Choroid plexus epithelial cell (primary cell): ENCODE measurements at regions not wholly inside any gene's neighbourhood (a gene's known extent, or its start where the extent isn't known, plus 50 kb on each side); places are given as distances from the start of the nearest gene placed in this dataset.
"Not testable (repeated sequence)": the region's sequence is repeated elsewhere in the genome, so short reads cannot be mapped to it uniquely, and the experiment has no call there.

Experiments
- DNase-seq: peaks from one replicate; pipeline ENCODE4 v3.0.0-alpha.2; 2010; ENCODE audit warnings: low read depth
- H3K4me3 ChIP-seq: 2 replicates; pipeline ENCODE4 v1.5.1; 2011; ENCODE audit warnings: low read depth, mild to moderate bottlenecking, control low read depth, low read length, moderate library complexity
- TF ChIP-seq, protein P1 (sequence below): conservative IDR thresholded peaks from 2 replicates; pipeline ENCODE4 v1.5.1; 2011; ENCODE audit warnings: low read depth, mild to moderate bottlenecking, control low read depth, inconsistent platforms, low read length, moderate library complexity

DNA sequence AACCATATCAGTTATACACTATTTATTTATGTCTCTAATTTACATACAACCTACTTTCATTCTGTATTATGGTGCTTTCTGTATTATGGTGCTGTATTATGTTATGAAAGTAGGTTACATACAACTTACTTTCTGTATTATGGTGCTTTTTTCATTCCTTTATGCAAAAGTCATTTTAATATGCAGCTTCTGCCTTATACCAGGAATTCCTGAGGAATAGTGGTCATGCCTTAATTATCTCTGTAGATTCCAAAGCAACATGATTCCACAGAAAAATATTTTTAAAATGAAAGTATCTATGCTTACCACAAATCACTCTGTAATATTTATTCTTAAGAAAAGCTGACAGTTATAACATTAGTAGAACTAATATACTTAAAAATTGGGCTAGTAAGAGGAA lies 922.0 kb upstream of the NRXN1 start:
- peak; percentile 75 for DNase-seq
- TF ChIP-seq, protein P1, sequence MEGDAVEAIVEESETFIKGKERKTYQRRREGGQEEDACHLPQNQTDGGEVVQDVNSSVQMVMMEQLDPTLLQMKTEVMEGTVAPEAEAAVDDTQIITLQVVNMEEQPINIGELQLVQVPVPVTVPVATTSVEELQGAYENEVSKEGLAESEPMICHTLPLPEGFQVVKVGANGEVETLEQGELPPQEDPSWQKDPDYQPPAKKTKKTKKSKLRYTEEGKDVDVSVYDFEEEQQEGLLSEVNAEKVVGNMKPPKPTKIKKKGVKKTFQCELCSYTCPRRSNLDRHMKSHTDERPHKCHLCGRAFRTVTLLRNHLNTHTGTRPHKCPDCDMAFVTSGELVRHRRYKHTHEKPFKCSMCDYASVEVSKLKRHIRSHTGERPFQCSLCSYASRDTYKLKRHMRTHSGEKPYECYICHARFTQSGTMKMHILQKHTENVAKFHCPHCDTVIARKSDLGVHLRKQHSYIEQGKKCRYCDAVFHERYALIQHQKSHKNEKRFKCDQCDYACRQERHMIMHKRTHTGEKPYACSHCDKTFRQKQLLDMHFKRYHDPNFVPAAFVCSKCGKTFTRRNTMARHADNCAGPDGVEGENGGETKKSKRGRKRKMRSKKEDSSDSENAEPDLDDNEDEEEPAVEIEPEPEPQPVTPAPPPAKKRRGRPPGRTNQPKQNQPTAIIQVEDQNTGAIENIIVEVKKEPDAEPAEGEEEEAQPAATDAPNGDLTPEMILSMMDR, result no peak
- H3K4me3 ChIP-seq, result no peak overlapping the region

GRCh38 chr2:51921076-51921475 lies 889.1 kb upstream of the NRXN1 start:
- DNase-seq, result no peak
- no peak overlapping the region for H3K4me3 ChIP-seq
- TF ChIP-seq, protein P1, result no peak

GRCh38 chr2:51920509-51920908 lies 888.6 kb upstream of the NRXN1 start:
- peak; percentile 19 for DNase-seq
- TF ChIP-seq, protein P1, result no peak
- no peak overlapping the region for H3K4me3 ChIP-seq

DNA sequence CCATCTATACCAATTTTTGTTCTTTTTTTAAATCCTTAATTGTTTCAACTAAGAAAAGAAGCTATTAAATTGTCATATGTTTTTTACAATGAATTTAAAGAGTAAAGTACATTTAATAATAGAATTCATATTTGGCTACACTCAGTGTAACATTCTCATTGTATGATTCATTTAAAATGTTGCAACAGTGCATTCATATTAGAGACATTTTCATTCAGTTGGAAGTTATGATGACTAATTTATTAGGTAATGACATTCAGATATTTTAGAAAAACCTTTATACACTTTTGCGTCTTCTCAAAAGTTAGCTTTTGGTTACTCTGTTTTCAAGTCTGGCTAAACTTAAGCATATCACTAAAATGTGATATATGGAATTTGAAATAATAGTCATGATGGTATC lies 887.5 kb upstream of the NRXN1 start:
- H3K4me3 ChIP-seq, result no peak overlapping the region
- DNase-seq, result peak; percentile 76
- TF ChIP-seq, protein P1, result no peak

GRCh38 chr2:51918113-51918512 lies 886.2 kb upstream of the NRXN1 start:
- DNase-seq, result peak; percentile 64
- H3K4me3 ChIP-seq, result no peak overlapping the region
- TF ChIP-seq, protein P1, result no peak

- no peak overlapping the region for H3K4me3 ChIP-seq
- TF ChIP-seq, protein P1, result no peak
- no peak for DNase-seq
These were observed 871.8 kb upstream of the NRXN1 start for GRCh38 chr2:51903728-51904127.

DNA sequence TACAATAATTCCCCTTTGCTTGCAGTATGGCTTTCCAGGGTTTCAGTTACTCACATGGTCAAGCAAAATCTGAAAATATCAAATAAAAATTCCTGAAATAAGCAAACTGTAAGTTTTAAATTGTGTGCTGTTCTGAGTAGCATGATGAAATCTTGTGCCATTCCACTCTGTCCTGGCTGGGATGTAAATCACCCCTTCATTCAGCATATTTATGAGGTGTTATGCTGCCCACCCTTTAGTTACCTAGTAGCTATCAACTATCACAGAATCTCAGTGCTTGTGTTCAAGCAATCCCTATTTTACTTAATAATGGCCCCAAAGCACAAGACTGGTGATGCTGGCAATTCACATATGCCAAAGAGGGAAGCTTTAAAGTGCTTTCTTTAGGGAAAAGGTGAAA lies 867.7 kb upstream of the NRXN1 start:
- TF ChIP-seq, protein P1, result no peak
- H3K4me3 ChIP-seq, result no peak overlapping the region
- no peak for DNase-seq

DNA sequence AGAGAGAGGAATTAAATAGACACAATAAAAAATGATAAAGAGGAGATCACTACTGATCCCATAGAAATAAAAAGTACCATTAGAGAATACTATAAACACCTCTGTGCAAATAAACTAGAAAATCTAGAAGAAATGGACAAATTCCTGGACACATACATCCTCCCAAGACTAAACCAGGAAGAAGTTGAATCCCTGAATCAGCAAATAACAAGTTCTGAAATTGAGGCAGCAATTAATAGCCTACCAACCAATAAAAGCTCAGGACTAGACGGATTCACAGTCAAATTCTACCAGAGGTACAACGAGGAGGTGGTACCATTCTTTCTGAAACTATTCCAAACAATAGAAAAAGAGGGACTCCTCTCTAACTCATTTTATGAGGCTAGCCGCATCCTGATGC lies 862.7 kb upstream of the NRXN1 start:
- not testable (repeated sequence) for DNase-seq, H3K4me3 ChIP-seq
